ENCODE measurements at regions not wholly inside any gene's neighbourhood (a gene's known extent, or its start where the extent isn't known, plus 50 kb on each side); places are given as distances from the start of the nearest gene placed in this dataset.
"Not testable (repeated sequence)": the region's sequence is repeated elsewhere in the genome, so short reads cannot be mapped to it uniquely, and the experiment has no call there.

GRCh38 chr12:20000229-20000849 is 368.0 kb upstream of the PDE3A start:
- no peaks in the 10 kb centered on the region for H3K36me3 ChIP-seq (ENCODE audit: insufficient read depth, low read length)
- no peaks in the 10 kb centered on the region for H3K9me3 ChIP-seq (replicated peaks; ENCODE audit: low read length)
- H3K4me1 ChIP-seq (ENCODE audit: control insufficient read depth, insufficient read depth, low read length) = no peaks in the 10 kb centered on the region
- no peak overlapping the region for H3K9ac ChIP-seq (ENCODE audit: low read depth, low read length)
- no peak overlapping the region for H3K4me2 ChIP-seq (ENCODE audit: low read length)
- no peaks in the 10 kb centered on the region for H3K27me3 ChIP-seq (ENCODE audit: control insufficient read depth, insufficient read depth, low read length)
- H3K4me3 ChIP-seq (ENCODE audit: low read length) = no peak overlapping the region

- Histone ChIP-seq H3K9ac (ENCODE audit: low read depth, low read length) (no peak overlapping the region), H3K4me1 (ENCODE audit: control insufficient read depth, insufficient read depth, low read length) (peaks cover 5% of the 10 kb centered on the region)
Observed at GRCh38 chr12:20003252-20003651, 365.1 kb upstream of the PDE3A start.

DNA sequence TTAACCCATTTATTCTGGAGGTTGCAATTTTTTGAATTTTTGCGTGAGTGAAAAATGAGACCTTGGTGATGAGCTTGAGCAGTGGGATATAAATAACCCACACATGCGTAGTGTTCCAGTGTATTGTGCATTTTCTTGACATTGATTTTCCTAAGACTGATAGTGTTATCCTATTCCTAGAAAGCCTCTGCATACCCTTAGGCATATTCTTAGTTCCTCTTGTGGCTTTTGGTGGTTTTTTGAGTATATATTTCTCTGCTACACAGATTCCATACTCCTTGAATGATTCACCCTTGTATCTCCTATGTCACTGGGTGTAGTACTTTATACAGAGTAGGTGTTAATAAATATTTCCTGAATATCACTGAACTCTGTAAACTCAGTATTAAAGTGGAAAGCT is 363.4 kb upstream of the PDE3A start:
- no peaks in the 10 kb centered on the region for H3K27me3 ChIP-seq (ENCODE audit: control insufficient read depth, insufficient read depth, low read length)
- H3K4me3 ChIP-seq (ENCODE audit: low read length) = no peak overlapping the region

More at GRCh38 chr12:20003252-20003651, 365.1 kb upstream of the PDE3A start:
- no peak overlapping the region for H3K4me2 ChIP-seq (ENCODE audit: low read length)
- H3K4me3 ChIP-seq (ENCODE audit: low read length) = no peak overlapping the region
- no peaks in the 10 kb centered on the region for H3K36me3 ChIP-seq (ENCODE audit: insufficient read depth, low read length)
- no peaks in the 10 kb centered on the region for H3K27me3 ChIP-seq (ENCODE audit: control insufficient read depth, insufficient read depth, low read length)
- no peaks in the 10 kb centered on the region for H3K9me3 ChIP-seq (replicated peaks; ENCODE audit: low read length)

GRCh38 chr12:20006871-20007730 is 361.2 kb upstream of the PDE3A start:
- Histone ChIP-seq H3K27me3 (ENCODE audit: control insufficient read depth, insufficient read depth, low read length) (no peaks in the 10 kb centered on the region), H3K4me2 (ENCODE audit: low read length) (peak overlapping the region; percentile 25), H3K9me3 (replicated peaks; ENCODE audit: low read length) (no peaks in the 10 kb centered on the region), H3K4me3 (ENCODE audit: low read length) (no peak overlapping the region), H3K9ac (ENCODE audit: low read depth, low read length) (no peak overlapping the region), H3K4me1 (ENCODE audit: control insufficient read depth, insufficient read depth, low read length) (peaks cover 5% of the 10 kb centered on the region), H3K36me3 (ENCODE audit: insufficient read depth, low read length) (no peaks in the 10 kb centered on the region)

More for the DNA sequence above, 363.4 kb upstream of the PDE3A start:
- H3K4me1 ChIP-seq (ENCODE audit: control insufficient read depth, insufficient read depth, low read length) = peaks cover 5% of the 10 kb centered on the region
- H3K9ac ChIP-seq (ENCODE audit: low read depth, low read length) = no peak overlapping the region
- H3K4me2 ChIP-seq (ENCODE audit: low read length) = no peak overlapping the region
- no peaks in the 10 kb centered on the region for H3K36me3 ChIP-seq (ENCODE audit: insufficient read depth, low read length)
- no peaks in the 10 kb centered on the region for H3K9me3 ChIP-seq (replicated peaks; ENCODE audit: low read length)

DNA sequence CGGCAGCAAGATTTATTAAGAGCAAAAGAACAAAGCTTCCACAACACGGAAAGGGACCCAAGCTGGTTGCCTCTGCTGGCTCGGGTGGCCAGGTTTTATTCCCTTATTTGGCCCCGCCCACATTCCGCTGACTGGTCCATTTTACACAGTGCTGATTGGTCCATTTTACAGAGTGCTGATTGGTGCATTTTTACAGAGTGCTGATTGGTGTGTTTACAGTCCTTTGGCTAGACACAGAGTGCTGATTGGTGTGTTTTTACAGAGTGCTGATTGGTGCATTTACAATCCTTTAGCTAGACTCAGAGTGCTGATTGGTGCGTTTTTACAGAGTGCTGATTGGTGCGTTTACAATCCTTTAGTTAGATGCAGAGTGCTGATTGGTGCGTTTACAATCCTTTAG is 358.4 kb upstream of the PDE3A start:
- H3K4me1 ChIP-seq (ENCODE audit: control insufficient read depth, insufficient read depth, low read length); H3K36me3 ChIP-seq (ENCODE audit: insufficient read depth, low read length); H3K27me3 ChIP-seq (ENCODE audit: control insufficient read depth, insufficient read depth, low read length); H3K9ac ChIP-seq (ENCODE audit: low read depth, low read length); H3K4me3 ChIP-seq (ENCODE audit: low read length); H3K9me3 ChIP-seq (replicated peaks; ENCODE audit: low read length); H3K4me2 ChIP-seq (ENCODE audit: low read length): not testable (repeated sequence)

- Histone ChIP-seq H3K4me3 (ENCODE audit: low read length) (no peak overlapping the region), H3K9me3 (replicated peaks; ENCODE audit: low read length) (no peaks in the 10 kb centered on the region)
Observed at GRCh38 chr12:20011200-20011599, 357.1 kb upstream of the PDE3A start.

GRCh38 chr12:20017802-20018201 is 350.5 kb upstream of the PDE3A start:
- Histone ChIP-seq H3K4me3 (ENCODE audit: low read length) (no peak overlapping the region), H3K27me3 (ENCODE audit: control insufficient read depth, insufficient read depth, low read length) (no peaks in the 10 kb centered on the region), H3K4me1 (ENCODE audit: control insufficient read depth, insufficient read depth, low read length) (no peaks in the 10 kb centered on the region), H3K36me3 (ENCODE audit: insufficient read depth, low read length) (no peaks in the 10 kb centered on the region), H3K9me3 (replicated peaks; ENCODE audit: low read length) (no peaks in the 10 kb centered on the region), H3K4me2 (ENCODE audit: low read length) (no peak overlapping the region), H3K9ac (ENCODE audit: low read depth, low read length) (no peak overlapping the region)

More at GRCh38 chr12:20011200-20011599, 357.1 kb upstream of the PDE3A start:
- Histone ChIP-seq H3K9ac (ENCODE audit: low read depth, low read length) (no peak overlapping the region), H3K4me1 (ENCODE audit: control insufficient read depth, insufficient read depth, low read length) (peaks cover 5% of the 10 kb centered on the region), H3K27me3 (ENCODE audit: control insufficient read depth, insufficient read depth, low read length) (no peaks in the 10 kb centered on the region), H3K4me2 (ENCODE audit: low read length) (no peak overlapping the region), H3K36me3 (ENCODE audit: insufficient read depth, low read length) (no peaks in the 10 kb centered on the region)

DNA sequence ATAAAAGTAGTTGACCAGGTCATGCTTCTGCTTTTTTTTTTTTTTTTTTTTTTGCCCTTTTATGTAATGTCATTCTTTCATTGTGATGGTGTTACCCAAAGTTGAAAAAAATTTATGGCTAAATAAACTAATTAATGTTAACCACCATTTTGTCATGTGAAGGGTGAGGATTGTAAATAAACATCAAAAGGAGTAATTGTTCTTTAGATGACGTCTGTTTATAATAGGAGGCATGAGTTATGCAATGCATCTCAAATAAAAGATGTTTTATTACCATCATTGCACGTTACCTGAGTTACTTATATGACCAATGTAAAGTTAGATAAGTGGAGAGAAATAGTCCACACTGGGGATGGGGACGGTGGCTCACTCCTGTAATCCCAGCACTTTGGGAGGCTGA is 349.9 kb upstream of the PDE3A start:
- H3K9me3 ChIP-seq (replicated peaks; ENCODE audit: low read length) = no peaks in the 10 kb centered on the region
- H3K27me3 ChIP-seq (ENCODE audit: control insufficient read depth, insufficient read depth, low read length) = no peaks in the 10 kb centered on the region
- no peaks in the 10 kb centered on the region for H3K36me3 ChIP-seq (ENCODE audit: insufficient read depth, low read length)
- no peaks in the 10 kb centered on the region for H3K4me1 ChIP-seq (ENCODE audit: control insufficient read depth, insufficient read depth, low read length)
- no peak overlapping the region for H3K4me3 ChIP-seq (ENCODE audit: low read length)
- no peak overlapping the region for H3K9ac ChIP-seq (ENCODE audit: low read depth, low read length)
- H3K4me2 ChIP-seq (ENCODE audit: low read length) = no peak overlapping the region

- H3K9ac ChIP-seq (ENCODE audit: low read depth, low read length) = no peak overlapping the region
- no peak overlapping the region for H3K4me2 ChIP-seq (ENCODE audit: low read length)
- H3K36me3 ChIP-seq (ENCODE audit: insufficient read depth, low read length) = no peaks in the 10 kb centered on the region
- H3K4me3 ChIP-seq (ENCODE audit: low read length) = no peak overlapping the region
- H3K9me3 ChIP-seq (replicated peaks; ENCODE audit: low read length) = no peaks in the 10 kb centered on the region
- no peaks in the 10 kb centered on the region for H3K27me3 ChIP-seq (ENCODE audit: control insufficient read depth, insufficient read depth, low read length)
- H3K4me1 ChIP-seq (ENCODE audit: control insufficient read depth, insufficient read depth, low read length) = no peaks in the 10 kb centered on the region
Observed at GRCh38 chr12:20024194-20024593, 344.1 kb upstream of the PDE3A start.

DNA sequence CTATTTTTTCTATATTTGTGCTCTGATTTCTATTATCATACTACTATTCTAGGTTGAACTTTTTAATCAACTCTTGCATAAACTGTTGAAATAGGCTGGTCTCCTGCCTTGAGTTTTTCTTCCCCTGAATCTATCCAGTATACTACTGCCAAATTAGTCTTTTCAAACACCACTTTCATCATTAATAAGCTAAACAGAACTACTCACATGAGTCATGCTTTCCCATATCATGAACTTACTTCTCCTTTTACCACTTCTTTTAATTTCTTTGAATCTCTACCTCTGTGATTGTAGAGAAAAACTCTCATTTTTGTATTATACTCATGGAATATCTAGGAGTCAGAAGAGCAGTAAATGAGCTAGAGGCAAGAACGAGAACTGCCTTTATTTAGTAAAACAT is 340.3 kb upstream of the PDE3A start:
- Histone ChIP-seq H3K4me3 (ENCODE audit: low read length) (no peak overlapping the region), H3K4me1 (ENCODE audit: control insufficient read depth, insufficient read depth, low read length) (no peaks in the 10 kb centered on the region), H3K9ac (ENCODE audit: low read depth, low read length) (no peak overlapping the region), H3K36me3 (ENCODE audit: insufficient read depth, low read length) (no peaks in the 10 kb centered on the region), H3K27me3 (ENCODE audit: control insufficient read depth, insufficient read depth, low read length) (no peaks in the 10 kb centered on the region), H3K4me2 (ENCODE audit: low read length) (no peak overlapping the region), H3K9me3 (replicated peaks; ENCODE audit: low read length) (no peaks in the 10 kb centered on the region)

DNA sequence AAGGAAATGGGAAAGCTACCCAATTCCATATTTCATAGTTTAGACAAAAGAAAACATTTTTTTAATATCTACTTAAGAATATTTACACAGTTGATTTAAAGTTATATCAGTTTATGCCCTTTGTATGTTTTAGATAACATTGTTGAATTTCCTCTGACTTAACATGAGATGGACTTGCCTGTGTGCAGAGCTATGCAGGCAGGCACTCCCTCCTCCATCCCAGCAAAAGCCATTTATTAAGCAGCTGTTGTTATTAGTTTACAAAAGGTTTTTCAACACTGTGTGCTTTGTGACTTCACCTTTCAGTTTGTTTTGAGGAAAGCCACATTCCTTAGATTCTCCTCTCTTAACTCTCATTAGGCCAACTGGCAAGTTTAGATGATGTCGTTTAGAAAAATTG is 337.5 kb upstream of the PDE3A start:
- Histone ChIP-seq H3K4me1 (ENCODE audit: control insufficient read depth, insufficient read depth, low read length) (no peaks in the 10 kb centered on the region), H3K4me3 (ENCODE audit: low read length) (no peak overlapping the region), H3K27me3 (ENCODE audit: control insufficient read depth, insufficient read depth, low read length) (no peaks in the 10 kb centered on the region), H3K36me3 (ENCODE audit: insufficient read depth, low read length) (no peaks in the 10 kb centered on the region), H3K9ac (ENCODE audit: low read depth, low read length) (no peak overlapping the region), H3K4me2 (ENCODE audit: low read length) (no peak overlapping the region), H3K9me3 (replicated peaks; ENCODE audit: low read length) (no peaks in the 10 kb centered on the region)

- Histone ChIP-seq H3K4me3 (ENCODE audit: low read length) (no peak overlapping the region), H3K27me3 (ENCODE audit: control insufficient read depth, insufficient read depth, low read length) (no peaks in the 10 kb centered on the region), H3K9ac (ENCODE audit: low read depth, low read length) (no peak overlapping the region), H3K9me3 (replicated peaks; ENCODE audit: low read length) (no peaks in the 10 kb centered on the region), H3K4me2 (ENCODE audit: low read length) (no peak overlapping the region), H3K4me1 (ENCODE audit: control insufficient read depth, insufficient read depth, low read length) (peaks cover under 1% of the 10 kb centered on the region), H3K36me3 (ENCODE audit: insufficient read depth, low read length) (no peaks in the 10 kb centered on the region)
Observed at GRCh38 chr12:20039562-20039961, 328.8 kb upstream of the PDE3A start.

Measured in skeletal muscle satellite cell (primary cell).